Liver (tissue), 8 donors: ENCODE measurements at regions not wholly inside any gene's neighbourhood (a gene's known extent, or its start where the extent isn't known, plus 50 kb on each side); places are given as distances from the start of the nearest gene placed in this dataset.

ENCODE experiments used
- DNase-seq: peaks from one replicate; pipeline ENCODE4 v3.0.0-alpha.2; 2017; ENCODE audit warnings: low spot score
- H3K27ac ChIP-seq, 2 donors: one replicate each; pipeline ENCODE4 v1.7.0; 2013; ENCODE audit warnings: inconsistent platforms in 2 of 2, low read length in 2 of 2, control low read depth in 1 of 2, low read depth in 1 of 2, mild to moderate bottlenecking in 1 of 2
- H3K27me3 ChIP-seq, 4 donors: one replicate each; pipeline versions ENCODE4 v1.6.1 to v1.7.0; 2013; ENCODE audit warnings: low read length in 3 of 4, inconsistent platforms in 1 of 4, mild to moderate bottlenecking in 1 of 4, moderate library complexity in 1 of 4; ENCODE audit not compliant: control insufficient read depth in 4 of 4, insufficient read depth in 4 of 4
- H3K36me3 ChIP-seq, 4 donors: one replicate each; pipeline versions ENCODE4 v1.6.1 to v1.7.0; 2013; ENCODE audit warnings: low read length in 3 of 4, mild to moderate bottlenecking in 3 of 4, low read depth in 1 of 4, moderate library complexity in 1 of 4; ENCODE audit not compliant: control insufficient read depth in 4 of 4, insufficient read depth in 3 of 4
- H3K4me1 ChIP-seq, 4 donors: one replicate each; pipeline versions ENCODE4 v1.6.1 to v1.7.0; 2013; ENCODE audit warnings: low read length in 3 of 4, mild to moderate bottlenecking in 3 of 4, moderate library complexity in 1 of 4; ENCODE audit not compliant: control insufficient read depth in 4 of 4, insufficient read depth in 4 of 4
- H3K4me3 ChIP-seq, 3 donors: one replicate each; pipeline versions ENCODE4 v1.6.1 to v1.7.0; 2013; ENCODE audit warnings: low read length in 3 of 3, control low read depth in 1 of 3, low read depth in 1 of 3, mild to moderate bottlenecking in 1 of 3
- H3K9ac ChIP-seq, 2 donors: one replicate each; pipeline ENCODE4 v1.7.0; 2013; ENCODE audit warnings: low read length in 2 of 2, mild to moderate bottlenecking in 2 of 2, moderate library complexity in 2 of 2, control low read depth in 1 of 2, low read depth in 1 of 2
- H3K9me3 ChIP-seq, 4 donors: one replicate each; pipeline versions ENCODE4 v1.6.1 to v1.7.0; 2013; ENCODE audit warnings: low read length in 3 of 4; ENCODE audit not compliant: control insufficient read depth in 4 of 4
- ATF3 ChIP-seq: IDR thresholded peaks from 2 replicates; pipeline ENCODE4 v1.6.1; 2016; ENCODE audit warnings: antibody characterized with exemption
- CTCF ChIP-seq: fragments of 150-350 bp; IDR thresholded peaks from 2 replicates; pipeline ENCODE4 v1.5.1; 2017; ENCODE audit warnings: improper control_type of control experiment, low read depth, low read length; ENCODE audit not compliant: missing input control
- EGR1 ChIP-seq, 2 donors: IDR thresholded peaks; 2 replicates each; pipeline ENCODE4 v1.6.1; 2016 to 2018; ENCODE audit warnings: antibody characterized with exemption in 2 of 2, low read depth in 2 of 2
- FOXA1 ChIP-seq: IDR thresholded peaks from 2 replicates; pipeline ENCODE4 v1.6.1; 2016; ENCODE audit warnings: antibody characterized with exemption
- GABPA ChIP-seq, 2 donors: IDR thresholded peaks in 1 of 2; conservative IDR thresholded peaks in 1 of 2; 2 replicates each; pipeline ENCODE4 v1.6.1; 2016; ENCODE audit warnings: antibody characterized with exemption in 2 of 2, mild to moderate bottlenecking in 1 of 2, moderate library complexity in 1 of 2
- HNF4A ChIP-seq, 2 donors: conservative IDR thresholded peaks; 2 replicates each; pipeline ENCODE4 v1.6.1; 2016; ENCODE audit warnings: antibody characterized with exemption in 2 of 2, mild to moderate bottlenecking in 2 of 2
- HNF4G ChIP-seq: IDR thresholded peaks from 2 replicates; pipeline ENCODE4 v1.6.1; 2016; ENCODE audit warnings: antibody characterized with exemption
- NR2F2 ChIP-seq: IDR thresholded peaks from 2 replicates; pipeline ENCODE4 v1.6.1; 2016; ENCODE audit warnings: antibody characterized with exemption
- RAD21 ChIP-seq, 2 donors: IDR thresholded peaks; 2 replicates each; pipeline ENCODE4 v1.6.1; 2016; ENCODE audit warnings: antibody characterized with exemption in 2 of 2, mild to moderate bottlenecking in 2 of 2
- RXRA ChIP-seq, 2 donors: IDR thresholded peaks; 2 replicates each; pipeline ENCODE4 v1.6.1; 2017 to 2018; ENCODE audit warnings: antibody characterized with exemption in 2 of 2, mild to moderate bottlenecking in 1 of 2
- SP1 ChIP-seq: IDR thresholded peaks from 2 replicates; pipeline ENCODE4 v1.6.1; 2018; ENCODE audit warnings: antibody characterized with exemption, mild to moderate bottlenecking
- TAF1 ChIP-seq: conservative IDR thresholded peaks from 2 replicates; pipeline ENCODE4 v1.6.1; 2016; ENCODE audit warnings: antibody characterized with exemption, mild to moderate bottlenecking
- YY1 ChIP-seq: IDR thresholded peaks from 2 replicates; pipeline ENCODE4 v1.6.1; 2016; ENCODE audit warnings: antibody characterized with exemption, mild to moderate bottlenecking
- WGBS: extraction: QIAGEN DNeasy Blood & Tissue Kit; methylation state at CpG from one replicate; pipeline ENCODE4 v1.1.7; 2013; 5-methylcytosine and 5-hydroxymethylcytosine counted together
- TF ChIP-seq, protein P1 (sequence below): IDR thresholded peaks from 2 replicates; pipeline ENCODE4 v1.6.1; 2016; ENCODE audit warnings: antibody characterized with exemption, mild to moderate bottlenecking
- donor health status: healthy.
- donor health status: healthy.
- donor health status: healthy.
- donor health status: healthy.
- donor health status: healthy.

- no peak overlapping the region for H3K9ac ChIP-seq
- WGBS: 62% methylated on average over 1 of the region's 1 CpG
- H3K4me1 ChIP-seq: no peaks in the 10 kb centered on the region
- H3K27ac ChIP-seq: no peak overlapping the region
- no peaks in the 10 kb centered on the region for H3K27me3 ChIP-seq
- H3K36me3 ChIP-seq: no peaks in the 10 kb centered on the region
- no peak overlapping the region for H3K4me3 ChIP-seq
- no peaks in the 10 kb centered on the region for H3K9me3 ChIP-seq
- TF ChIP-seq SP1 (no peak), ATF3 (no peak), RXRA (IDR thresholded peaks at IDR 0.05) (no peak), HNF4G (no peak), CTCF (no peak), FOXA1 (no peak), NR2F2 (no peak), TAF1 (no peak)
- no peak for DNase-seq
Observed at GRCh38 chr18:55041366-55041765, 82.1 kb upstream of the CCDC68 start.

- 98% methylated on average over 1 of the region's 1 CpG for WGBS
- H3K4me1 ChIP-seq: no peaks in the 10 kb centered on the region
- H3K36me3 ChIP-seq: no peaks in the 10 kb centered on the region
- TF ChIP-seq TAF1: no peak
- no peak for TF ChIP-seq YY1
- no peak for TF ChIP-seq HNF4A (conservative IDR thresholded peaks at IDR 0.05)
- TF ChIP-seq, protein P1, sequence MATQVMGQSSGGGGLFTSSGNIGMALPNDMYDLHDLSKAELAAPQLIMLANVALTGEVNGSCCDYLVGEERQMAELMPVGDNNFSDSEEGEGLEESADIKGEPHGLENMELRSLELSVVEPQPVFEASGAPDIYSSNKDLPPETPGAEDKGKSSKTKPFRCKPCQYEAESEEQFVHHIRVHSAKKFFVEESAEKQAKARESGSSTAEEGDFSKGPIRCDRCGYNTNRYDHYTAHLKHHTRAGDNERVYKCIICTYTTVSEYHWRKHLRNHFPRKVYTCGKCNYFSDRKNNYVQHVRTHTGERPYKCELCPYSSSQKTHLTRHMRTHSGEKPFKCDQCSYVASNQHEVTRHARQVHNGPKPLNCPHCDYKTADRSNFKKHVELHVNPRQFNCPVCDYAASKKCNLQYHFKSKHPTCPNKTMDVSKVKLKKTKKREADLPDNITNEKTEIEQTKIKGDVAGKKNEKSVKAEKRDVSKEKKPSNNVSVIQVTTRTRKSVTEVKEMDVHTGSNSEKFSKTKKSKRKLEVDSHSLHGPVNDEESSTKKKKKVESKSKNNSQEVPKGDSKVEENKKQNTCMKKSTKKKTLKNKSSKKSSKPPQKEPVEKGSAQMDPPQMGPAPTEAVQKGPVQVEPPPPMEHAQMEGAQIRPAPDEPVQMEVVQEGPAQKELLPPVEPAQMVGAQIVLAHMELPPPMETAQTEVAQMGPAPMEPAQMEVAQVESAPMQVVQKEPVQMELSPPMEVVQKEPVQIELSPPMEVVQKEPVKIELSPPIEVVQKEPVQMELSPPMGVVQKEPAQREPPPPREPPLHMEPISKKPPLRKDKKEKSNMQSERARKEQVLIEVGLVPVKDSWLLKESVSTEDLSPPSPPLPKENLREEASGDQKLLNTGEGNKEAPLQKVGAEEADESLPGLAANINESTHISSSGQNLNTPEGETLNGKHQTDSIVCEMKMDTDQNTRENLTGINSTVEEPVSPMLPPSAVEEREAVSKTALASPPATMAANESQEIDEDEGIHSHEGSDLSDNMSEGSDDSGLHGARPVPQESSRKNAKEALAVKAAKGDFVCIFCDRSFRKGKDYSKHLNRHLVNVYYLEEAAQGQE: no peak
- no peak for TF ChIP-seq ATF3
- TF ChIP-seq GABPA (IDR thresholded peaks at IDR 0.05 in 1 of 2, conservative IDR thresholded peaks at IDR 0.05 in 1 of 2): no peak
- no peak for TF ChIP-seq RAD21 (IDR thresholded peaks at IDR 0.05)
- TF ChIP-seq FOXA1: no peak
- TF ChIP-seq HNF4G: no peak
- no peak for TF ChIP-seq EGR1 (IDR thresholded peaks at IDR 0.05; ENCODE audit: low read depth in 2 of 2)
- no peak for TF ChIP-seq RXRA (IDR thresholded peaks at IDR 0.05)
- TF ChIP-seq SP1: no peak
- peaks cover 0 to 2% (median 0%) of the 10 kb centered on the region in 4 donors for H3K27me3 ChIP-seq
- DNase-seq: no peak
- no peak overlapping the region for H3K4me3 ChIP-seq
- no peak overlapping the region for H3K27ac ChIP-seq
- H3K9me3 ChIP-seq: no peaks in the 10 kb centered on the region
- no peak overlapping the region for H3K9ac ChIP-seq
Observed at GRCh38 chr18:55038162-55038561, 78.9 kb upstream of the CCDC68 start.
